ENCODE measurements at regions not wholly inside any gene's neighbourhood (a gene's known extent, or its start where the extent isn't known, plus 50 kb on each side); places are given as distances from the start of the nearest gene placed in this dataset.

DNA sequence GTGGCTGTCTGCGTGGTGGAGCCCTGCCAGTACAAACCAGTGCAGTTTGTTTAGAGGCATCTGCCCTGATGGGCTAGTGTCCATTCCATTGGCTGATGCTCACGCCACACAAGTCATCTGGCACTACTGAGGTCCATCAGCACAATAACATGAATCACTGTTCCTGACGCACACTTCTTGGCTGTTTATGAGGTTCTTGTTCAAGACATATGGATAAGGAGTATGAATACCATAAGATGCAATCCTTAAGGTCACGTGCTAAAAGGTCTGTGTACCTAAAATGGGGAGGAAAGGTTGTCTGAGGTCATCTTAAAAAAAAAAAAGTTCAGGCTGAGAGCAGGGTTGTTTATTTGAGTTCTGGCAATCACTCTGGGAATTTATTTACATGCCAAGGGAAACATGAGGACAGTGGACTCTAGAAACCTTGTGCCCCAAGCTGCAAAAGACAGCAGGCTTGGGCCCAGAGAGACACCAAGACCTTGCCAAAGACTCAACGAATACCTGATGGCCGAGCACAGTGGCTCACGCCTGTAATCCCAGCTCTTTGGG, 54.1 kb upstream of the SHLD1 start:
- no peak for DNase-seq (ENCODE audit: low read depth in 1 of 2, low spot score in 1 of 2)
- H3K27me3 ChIP-seq (ENCODE audit: insufficient read depth, poor library complexity, severe bottlenecking) = no peaks in the 10 kb centered on the region
- H3K4me3 ChIP-seq (replicated peaks; ENCODE audit: insufficient read depth, low read length) = no peak overlapping the region
- H3K27ac ChIP-seq (replicated peaks) = no peak overlapping the region
- TF ChIP-seq SPI1 (IDR thresholded peaks at IDR 0.05; ENCODE audit: borderline replicate concordance, low read depth) (no peak), GABPA (IDR thresholded peaks at IDR 0.05; ENCODE audit: low read depth) (no peak), POLR2AphosphoS5 (IDR thresholded peaks at IDR 0.05; ENCODE audit: low read depth) (no peak)
- TF ChIP-seq, protein P1, sequence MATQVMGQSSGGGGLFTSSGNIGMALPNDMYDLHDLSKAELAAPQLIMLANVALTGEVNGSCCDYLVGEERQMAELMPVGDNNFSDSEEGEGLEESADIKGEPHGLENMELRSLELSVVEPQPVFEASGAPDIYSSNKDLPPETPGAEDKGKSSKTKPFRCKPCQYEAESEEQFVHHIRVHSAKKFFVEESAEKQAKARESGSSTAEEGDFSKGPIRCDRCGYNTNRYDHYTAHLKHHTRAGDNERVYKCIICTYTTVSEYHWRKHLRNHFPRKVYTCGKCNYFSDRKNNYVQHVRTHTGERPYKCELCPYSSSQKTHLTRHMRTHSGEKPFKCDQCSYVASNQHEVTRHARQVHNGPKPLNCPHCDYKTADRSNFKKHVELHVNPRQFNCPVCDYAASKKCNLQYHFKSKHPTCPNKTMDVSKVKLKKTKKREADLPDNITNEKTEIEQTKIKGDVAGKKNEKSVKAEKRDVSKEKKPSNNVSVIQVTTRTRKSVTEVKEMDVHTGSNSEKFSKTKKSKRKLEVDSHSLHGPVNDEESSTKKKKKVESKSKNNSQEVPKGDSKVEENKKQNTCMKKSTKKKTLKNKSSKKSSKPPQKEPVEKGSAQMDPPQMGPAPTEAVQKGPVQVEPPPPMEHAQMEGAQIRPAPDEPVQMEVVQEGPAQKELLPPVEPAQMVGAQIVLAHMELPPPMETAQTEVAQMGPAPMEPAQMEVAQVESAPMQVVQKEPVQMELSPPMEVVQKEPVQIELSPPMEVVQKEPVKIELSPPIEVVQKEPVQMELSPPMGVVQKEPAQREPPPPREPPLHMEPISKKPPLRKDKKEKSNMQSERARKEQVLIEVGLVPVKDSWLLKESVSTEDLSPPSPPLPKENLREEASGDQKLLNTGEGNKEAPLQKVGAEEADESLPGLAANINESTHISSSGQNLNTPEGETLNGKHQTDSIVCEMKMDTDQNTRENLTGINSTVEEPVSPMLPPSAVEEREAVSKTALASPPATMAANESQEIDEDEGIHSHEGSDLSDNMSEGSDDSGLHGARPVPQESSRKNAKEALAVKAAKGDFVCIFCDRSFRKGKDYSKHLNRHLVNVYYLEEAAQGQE (IDR thresholded peaks at IDR 0.05; ENCODE audit: insufficient replicate concordance, low read depth) = no peak
- TF ChIP-seq, protein P2, sequence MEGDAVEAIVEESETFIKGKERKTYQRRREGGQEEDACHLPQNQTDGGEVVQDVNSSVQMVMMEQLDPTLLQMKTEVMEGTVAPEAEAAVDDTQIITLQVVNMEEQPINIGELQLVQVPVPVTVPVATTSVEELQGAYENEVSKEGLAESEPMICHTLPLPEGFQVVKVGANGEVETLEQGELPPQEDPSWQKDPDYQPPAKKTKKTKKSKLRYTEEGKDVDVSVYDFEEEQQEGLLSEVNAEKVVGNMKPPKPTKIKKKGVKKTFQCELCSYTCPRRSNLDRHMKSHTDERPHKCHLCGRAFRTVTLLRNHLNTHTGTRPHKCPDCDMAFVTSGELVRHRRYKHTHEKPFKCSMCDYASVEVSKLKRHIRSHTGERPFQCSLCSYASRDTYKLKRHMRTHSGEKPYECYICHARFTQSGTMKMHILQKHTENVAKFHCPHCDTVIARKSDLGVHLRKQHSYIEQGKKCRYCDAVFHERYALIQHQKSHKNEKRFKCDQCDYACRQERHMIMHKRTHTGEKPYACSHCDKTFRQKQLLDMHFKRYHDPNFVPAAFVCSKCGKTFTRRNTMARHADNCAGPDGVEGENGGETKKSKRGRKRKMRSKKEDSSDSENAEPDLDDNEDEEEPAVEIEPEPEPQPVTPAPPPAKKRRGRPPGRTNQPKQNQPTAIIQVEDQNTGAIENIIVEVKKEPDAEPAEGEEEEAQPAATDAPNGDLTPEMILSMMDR (IDR thresholded peaks at IDR 0.05; ENCODE audit: insufficient read depth, low read length) = no peak

DNA sequence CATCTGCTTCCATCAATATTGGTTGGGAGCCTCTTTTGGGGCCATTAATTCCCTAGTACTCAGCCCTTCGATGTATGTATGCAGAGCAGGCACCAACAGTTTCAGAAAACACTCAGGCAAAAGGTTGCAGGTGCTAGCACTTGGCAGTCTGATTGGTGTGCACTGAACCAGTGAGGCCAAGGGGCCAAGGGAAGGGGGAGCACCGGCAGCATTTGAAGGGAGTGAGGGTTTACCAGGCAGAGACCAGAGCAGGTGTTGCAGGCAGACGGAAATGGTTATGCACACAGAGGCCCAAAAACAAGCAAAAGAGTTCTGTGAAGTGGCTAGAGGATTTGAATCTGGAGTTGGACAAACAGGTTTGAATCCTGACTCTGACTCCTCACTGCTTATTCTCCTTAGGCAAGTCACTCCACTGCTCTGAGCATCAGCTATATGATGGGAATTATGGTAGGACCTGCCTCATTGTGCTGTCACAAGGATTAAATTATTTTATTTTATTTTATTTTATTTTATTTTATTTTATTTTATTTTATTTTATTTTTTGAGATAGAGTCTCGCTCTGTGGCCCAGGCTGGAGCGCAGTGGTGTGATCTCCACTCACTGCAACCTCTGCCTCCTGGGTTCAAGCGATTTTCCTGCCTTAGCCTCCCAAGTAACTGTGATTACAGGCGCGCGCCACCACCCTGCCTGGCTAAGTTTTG, 58.1 kb upstream of the SHLD1 start:
- no peak overlapping the region for H3K4me3 ChIP-seq (replicated peaks; ENCODE audit: insufficient read depth, low read length)
- no peak overlapping the region for H3K27ac ChIP-seq (replicated peaks)
- TF ChIP-seq, protein P1 (IDR thresholded peaks at IDR 0.05; ENCODE audit: insufficient replicate concordance, low read depth) = no peak
- no peak for TF ChIP-seq GABPA (IDR thresholded peaks at IDR 0.05; ENCODE audit: low read depth)
- TF ChIP-seq SPI1 (IDR thresholded peaks at IDR 0.05; ENCODE audit: borderline replicate concordance, low read depth) = no peak
- TF ChIP-seq, protein P2 (IDR thresholded peaks at IDR 0.05; ENCODE audit: insufficient read depth, low read length) = no peak
- no peak for TF ChIP-seq POLR2AphosphoS5 (IDR thresholded peaks at IDR 0.05; ENCODE audit: low read depth)
- no peaks in the 10 kb centered on the region for H3K27me3 ChIP-seq (ENCODE audit: insufficient read depth, poor library complexity, severe bottlenecking)
- DNase-seq (ENCODE audit: low read depth in 1 of 2, low spot score in 1 of 2) = no peak

DNA sequence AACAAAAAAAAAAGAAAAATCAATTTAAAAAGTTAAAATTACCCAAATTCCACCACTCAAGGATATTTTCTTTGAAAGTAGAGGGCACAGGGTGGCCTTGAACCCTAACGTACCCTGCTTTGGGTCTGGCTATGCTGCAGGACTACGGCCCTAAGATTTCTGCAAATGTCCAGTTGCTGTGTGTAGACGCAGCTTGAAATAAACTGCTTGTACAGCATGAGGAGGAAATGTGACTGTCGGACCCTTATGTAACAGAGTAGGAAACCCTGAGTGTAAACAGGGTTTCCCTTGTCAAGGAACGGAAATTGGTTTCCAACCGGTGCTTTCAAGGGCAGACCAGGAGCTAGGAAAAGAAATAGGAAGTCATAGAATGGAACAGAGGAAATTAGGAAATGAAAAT, 60.7 kb upstream of the SHLD1 start:
- DNase-seq (ENCODE audit: low read depth in 1 of 2, low spot score in 1 of 2) = no peak
- H3K27me3 ChIP-seq (ENCODE audit: insufficient read depth, poor library complexity, severe bottlenecking) = no peaks in the 10 kb centered on the region
- no peak overlapping the region for H3K4me3 ChIP-seq (replicated peaks; ENCODE audit: insufficient read depth, low read length)
- H3K27ac ChIP-seq (replicated peaks) = no peak overlapping the region
- TF ChIP-seq POLR2AphosphoS5 (IDR thresholded peaks at IDR 0.05; ENCODE audit: low read depth) (no peak), SPI1 (IDR thresholded peaks at IDR 0.05; ENCODE audit: borderline replicate concordance, low read depth) (no peak), GABPA (IDR thresholded peaks at IDR 0.05; ENCODE audit: low read depth) (no peak)
- TF ChIP-seq, protein P2 (IDR thresholded peaks at IDR 0.05; ENCODE audit: insufficient read depth, low read length) = no peak
